ENCODE measurements at regions not wholly inside any gene's neighbourhood (a gene's known extent, or its start where the extent isn't known, plus 50 kb on each side); places are given as distances from the start of the nearest gene placed in this dataset.

DNA sequence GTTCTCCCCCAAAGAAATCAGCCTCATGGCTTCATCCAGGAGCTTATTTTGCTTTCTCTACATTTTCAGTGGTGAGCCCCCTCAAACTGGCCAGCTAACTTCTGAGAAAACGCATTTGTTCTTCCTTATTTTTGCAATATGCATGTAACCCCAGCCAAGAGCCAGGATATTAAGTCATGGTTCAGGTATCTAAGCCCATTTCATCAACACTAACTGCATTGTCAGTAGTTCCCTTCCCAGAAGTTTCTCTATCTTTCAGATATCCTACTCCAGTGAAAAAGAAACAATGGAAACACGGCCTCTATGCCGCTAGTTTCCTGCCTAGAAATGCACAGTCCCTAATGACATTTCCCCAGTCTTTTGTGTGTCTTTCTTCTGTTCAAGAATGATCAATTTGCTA, 102.8 kb upstream of the RASSF8 start:
- Histone ChIP-seq H3K27ac (no peak overlapping the region), H3K4me1 (no peaks in the 10 kb centered on the region), H3K4me3 (no peak overlapping the region), H3K9me3 (no peaks in the 10 kb centered on the region), H3K36me3 (no peaks in the 10 kb centered on the region), H3K27me3 (no peaks in the 10 kb centered on the region)
- 50 to 62% (median 57%) methylated on average over 3 of the region's 3 CpGs for WGBS, 4 donors
- no peak for DNase-seq
- ATAC-seq = peak in 1 of 4 donors; percentile 47
- TF ChIP-seq, protein P1, sequence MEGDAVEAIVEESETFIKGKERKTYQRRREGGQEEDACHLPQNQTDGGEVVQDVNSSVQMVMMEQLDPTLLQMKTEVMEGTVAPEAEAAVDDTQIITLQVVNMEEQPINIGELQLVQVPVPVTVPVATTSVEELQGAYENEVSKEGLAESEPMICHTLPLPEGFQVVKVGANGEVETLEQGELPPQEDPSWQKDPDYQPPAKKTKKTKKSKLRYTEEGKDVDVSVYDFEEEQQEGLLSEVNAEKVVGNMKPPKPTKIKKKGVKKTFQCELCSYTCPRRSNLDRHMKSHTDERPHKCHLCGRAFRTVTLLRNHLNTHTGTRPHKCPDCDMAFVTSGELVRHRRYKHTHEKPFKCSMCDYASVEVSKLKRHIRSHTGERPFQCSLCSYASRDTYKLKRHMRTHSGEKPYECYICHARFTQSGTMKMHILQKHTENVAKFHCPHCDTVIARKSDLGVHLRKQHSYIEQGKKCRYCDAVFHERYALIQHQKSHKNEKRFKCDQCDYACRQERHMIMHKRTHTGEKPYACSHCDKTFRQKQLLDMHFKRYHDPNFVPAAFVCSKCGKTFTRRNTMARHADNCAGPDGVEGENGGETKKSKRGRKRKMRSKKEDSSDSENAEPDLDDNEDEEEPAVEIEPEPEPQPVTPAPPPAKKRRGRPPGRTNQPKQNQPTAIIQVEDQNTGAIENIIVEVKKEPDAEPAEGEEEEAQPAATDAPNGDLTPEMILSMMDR (IDR thresholded peaks at IDR 0.05) = no peak
- TF ChIP-seq POLR2A (IDR thresholded peaks at IDR 0.05) = no peak
- intact Hi-C loops (cut with DNase I) = no loop called here

DNA sequence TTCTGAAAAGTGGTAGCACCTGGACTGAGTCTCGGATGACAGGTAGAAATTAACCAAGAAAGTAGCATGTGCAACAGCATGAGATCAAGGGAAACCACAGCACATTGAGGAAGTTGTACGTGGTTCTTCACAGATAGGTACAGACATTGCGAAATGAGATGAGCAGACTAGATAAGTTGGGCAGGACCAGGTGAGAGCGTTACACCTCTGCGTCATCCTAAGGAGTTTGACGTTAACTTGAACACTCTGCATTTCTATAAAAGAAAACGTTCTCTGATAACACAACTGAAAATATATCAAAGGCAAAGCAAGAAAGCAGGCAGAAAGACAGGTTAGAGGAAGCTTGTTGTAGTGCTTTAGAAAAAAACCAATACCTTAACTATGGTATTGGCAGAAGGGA, 98.5 kb upstream of the RASSF8 start:
- no peak overlapping the region for H3K4me3 ChIP-seq
- H3K27ac ChIP-seq = no peak overlapping the region
- H3K4me1 ChIP-seq = no peaks in the 10 kb centered on the region
- ATAC-seq (no peak), DNase-seq (no peak)
- intact Hi-C loops (cut with DNase I) = no loop called here
- no peaks in the 10 kb centered on the region for H3K9me3 ChIP-seq
- 77 to 88% (median 82%) methylated on average over 7 of the region's 7 CpGs for WGBS, 4 donors
- TF ChIP-seq, protein P1 (IDR thresholded peaks at IDR 0.05) = no peak
- TF ChIP-seq POLR2A (IDR thresholded peaks at IDR 0.05) = no peak
- no peaks in the 10 kb centered on the region for H3K36me3 ChIP-seq
- H3K27me3 ChIP-seq = no peaks in the 10 kb centered on the region

GRCh38 chr12:25861226-25861625, 97.3 kb upstream of the RASSF8 start:
- DNase-seq (no peak), ATAC-seq (peak in 1 of 4 donors; percentile 48)
- TF ChIP-seq, protein P1 (IDR thresholded peaks at IDR 0.05) = no peak
- no peak for TF ChIP-seq POLR2A (IDR thresholded peaks at IDR 0.05)
- H3K4me3 ChIP-seq = no peak overlapping the region
- WGBS, 4 donors = 66 to 79% (median 72%) methylated on average over 2 of the region's 2 CpGs
- H3K4me1 ChIP-seq = no peaks in the 10 kb centered on the region
- H3K36me3 ChIP-seq = no peaks in the 10 kb centered on the region
- no peaks in the 10 kb centered on the region for H3K9me3 ChIP-seq
- H3K27me3 ChIP-seq = no peaks in the 10 kb centered on the region
- no peak overlapping the region for H3K27ac ChIP-seq
- intact Hi-C loops (cut with DNase I) = no loop called here

DNA sequence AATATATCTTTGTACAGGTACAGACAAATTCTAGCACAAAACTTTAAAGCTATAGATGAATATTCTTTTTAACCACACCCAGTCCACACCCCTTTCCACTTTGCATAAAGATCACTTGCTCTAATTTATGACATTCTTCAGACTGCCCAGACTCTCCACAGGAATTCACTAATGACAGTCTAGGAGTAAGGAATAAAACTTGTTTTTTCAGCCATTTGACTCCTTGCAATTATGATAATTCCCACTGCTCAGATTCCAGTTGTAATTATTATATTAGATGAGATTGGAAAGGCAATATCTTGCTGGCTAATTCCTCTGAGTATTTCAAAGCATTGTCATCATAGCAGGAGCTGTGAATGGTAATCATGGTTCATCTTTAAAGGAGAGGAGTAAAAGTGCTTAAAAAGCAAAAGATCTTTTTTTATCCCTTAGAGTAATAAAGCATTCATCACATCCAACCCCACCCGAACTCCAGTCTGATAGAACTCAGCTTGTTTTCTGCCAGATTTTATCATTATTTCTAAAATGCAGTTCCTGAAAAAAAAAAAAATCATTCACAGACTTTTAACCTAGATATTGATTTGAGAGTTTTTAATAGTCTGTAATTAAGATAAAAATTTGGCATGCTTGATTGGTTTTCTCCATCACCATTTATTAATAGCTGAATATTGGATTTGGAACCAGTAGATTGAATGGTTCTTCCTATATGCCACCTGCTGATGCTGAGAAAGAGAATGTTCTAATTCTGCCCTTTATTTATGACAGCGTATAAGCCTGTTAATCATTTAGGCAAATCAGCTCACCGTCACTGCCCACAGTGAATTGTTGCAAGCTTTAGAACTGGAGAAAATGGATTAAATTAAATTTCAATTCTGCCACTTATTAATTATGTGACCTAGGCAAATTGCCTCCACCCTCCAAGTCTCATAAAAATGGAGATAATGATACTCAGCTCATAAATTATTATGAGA, 93.9 kb upstream of the RASSF8 start:
- TF ChIP-seq, protein P1 (IDR thresholded peaks at IDR 0.05) = no peak
- TF ChIP-seq POLR2A (IDR thresholded peaks at IDR 0.05) = no peak
- no peaks in the 10 kb centered on the region for H3K36me3 ChIP-seq
- H3K4me3 ChIP-seq = no peak overlapping the region
- peaks cover 0 to 17% (median 0%) of the 10 kb centered on the region in 12 donors for H3K9me3 ChIP-seq
- intact Hi-C loops (cut with DNase I) = no loop called here
- WGBS, 4 donors = 84 to 86% (median 84%) methylated on average over 3 of the region's 3 CpGs
- no peak overlapping the region for H3K27ac ChIP-seq
- no peak for ATAC-seq
- no peaks in the 10 kb centered on the region for H3K27me3 ChIP-seq
- H3K4me1 ChIP-seq = no peaks in the 10 kb centered on the region
- no peak for DNase-seq

Data from heart left ventricle (tissue), 16 donors.